SKM-1 (cell line): ENCODE measurements at regions not wholly inside any gene's neighbourhood (a gene's known extent, or its start where the extent isn't known, plus 50 kb on each side); places are given as distances from the start of the nearest gene placed in this dataset.
"Not testable (repeated sequence)": the region's sequence is repeated elsewhere in the genome, so short reads cannot be mapped to it uniquely, and the experiment has no call there.

Experiments
- DNase-seq: peaks from one replicate; lab custom pipeline; 2025; ENCODE audit not compliant: unreplicated experiment; lab: John Stamatoyannopoulos, UW

DNA sequence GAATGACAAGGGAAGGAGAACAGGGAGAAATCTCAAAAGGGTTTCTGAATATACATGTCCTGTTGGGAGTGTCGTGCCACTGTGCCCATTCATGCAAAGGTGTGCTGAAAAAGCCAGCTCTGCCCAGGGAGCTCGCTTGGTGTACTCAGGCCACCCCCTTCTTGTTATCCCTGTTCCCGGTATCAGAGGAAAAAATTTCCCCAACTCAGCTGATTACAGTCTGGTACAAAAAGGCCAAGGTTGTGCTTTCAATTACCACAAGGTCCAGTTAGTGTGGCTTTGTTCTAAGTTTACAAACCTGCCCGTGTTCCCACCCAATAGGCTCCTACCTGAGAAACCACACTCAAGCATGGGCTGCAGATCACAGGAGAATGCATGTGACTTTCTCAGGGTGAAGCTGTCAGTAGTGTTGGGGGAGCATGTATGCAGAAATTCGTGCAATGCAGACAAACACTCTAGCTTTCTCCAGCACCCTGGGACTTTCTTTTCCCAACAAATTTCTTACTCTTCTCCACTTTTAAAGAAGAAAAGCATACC lies 648.5 kb downstream of the NR2F2 start:
- no peak for DNase-seq

DNA sequence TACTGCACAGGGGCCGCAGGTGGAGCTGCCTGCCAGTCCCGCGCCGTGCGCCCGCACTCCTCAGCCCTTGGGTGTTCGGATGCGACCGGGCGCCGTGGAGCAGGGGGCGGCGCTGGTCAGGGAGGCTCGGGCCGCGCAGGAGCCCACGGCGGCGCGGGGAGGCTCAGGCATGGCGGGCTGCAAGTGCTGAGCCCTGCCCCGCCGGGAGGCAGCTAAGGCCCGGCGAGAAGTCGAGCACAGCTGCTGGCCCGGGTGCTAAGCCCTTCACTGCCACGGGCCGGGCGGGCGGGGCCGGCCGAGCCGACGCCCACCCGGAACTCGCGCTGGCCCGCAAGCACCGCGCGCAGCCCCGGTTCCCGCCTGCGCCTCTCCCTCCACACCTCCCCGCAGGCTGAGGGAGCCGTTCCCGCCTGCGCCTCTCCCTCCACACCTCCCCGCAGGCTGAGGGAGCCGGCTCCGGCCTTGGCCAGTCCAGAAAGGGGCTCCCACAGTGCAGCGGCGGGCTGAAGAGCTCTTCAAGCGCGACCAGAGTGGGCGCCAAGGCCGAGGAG lies 653.7 kb downstream of the NR2F2 start:
- DNase-seq, result not testable (repeated sequence)

DNA sequence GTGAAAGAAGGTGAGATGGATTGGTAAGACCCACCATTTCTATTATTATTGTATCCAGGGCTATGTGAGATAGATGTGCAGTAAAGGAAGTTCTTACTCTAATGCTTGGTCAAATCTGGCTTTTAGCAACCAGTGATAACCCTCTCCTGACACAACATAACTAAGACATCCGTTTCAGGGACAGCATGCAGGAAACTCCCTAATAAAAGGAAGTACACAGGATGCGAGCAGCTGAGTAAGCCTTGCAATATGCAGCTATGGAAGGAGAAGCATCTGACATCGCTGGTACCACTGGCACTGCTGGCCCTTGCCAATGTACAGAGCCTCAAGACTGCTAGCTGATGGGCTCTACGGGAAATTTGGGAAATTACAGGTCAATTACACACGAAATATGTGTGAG lies 662.3 kb downstream of the NR2F2 start:
- no peak for DNase-seq

DNA sequence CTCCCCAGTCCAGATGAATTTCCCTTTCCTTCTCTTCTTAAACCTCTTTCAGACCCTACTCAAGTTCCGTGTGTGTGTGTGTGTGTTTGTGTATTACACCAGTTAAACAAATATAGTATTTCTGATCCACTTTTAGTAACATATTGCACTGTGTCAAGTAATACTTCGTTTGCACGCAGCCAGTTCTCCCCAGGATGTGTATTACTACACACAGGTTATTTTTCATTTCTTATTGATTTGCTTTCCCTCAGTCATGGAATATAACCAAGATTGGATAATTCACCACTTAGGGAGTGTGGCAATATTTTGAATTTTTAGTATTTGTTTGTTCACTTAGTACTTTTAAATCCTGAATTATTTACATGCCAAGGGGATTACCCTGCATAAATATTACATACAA lies 667.0 kb downstream of the NR2F2 start:
- DNase-seq, result no peak

DNA sequence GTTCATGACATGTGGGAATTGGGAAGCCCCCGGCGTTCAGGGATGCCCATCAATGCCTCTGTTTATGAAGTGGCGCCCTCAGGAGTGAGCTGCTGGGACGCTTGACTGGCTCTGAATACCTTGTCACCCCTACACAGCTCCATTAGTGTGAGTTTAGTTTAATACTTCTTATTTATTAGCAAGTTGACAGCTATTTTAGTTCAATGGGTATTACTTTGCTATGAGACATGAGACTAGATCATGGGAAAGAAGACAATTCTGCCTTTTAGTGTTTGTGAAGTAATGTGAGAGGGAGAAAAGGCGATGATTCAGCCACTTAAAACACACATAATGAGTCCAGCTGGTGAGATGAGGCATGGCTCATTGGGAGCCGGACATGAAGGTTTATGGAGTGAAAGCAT lies 678.5 kb downstream of the NR2F2 start:
- DNase-seq, result no peak

DNA sequence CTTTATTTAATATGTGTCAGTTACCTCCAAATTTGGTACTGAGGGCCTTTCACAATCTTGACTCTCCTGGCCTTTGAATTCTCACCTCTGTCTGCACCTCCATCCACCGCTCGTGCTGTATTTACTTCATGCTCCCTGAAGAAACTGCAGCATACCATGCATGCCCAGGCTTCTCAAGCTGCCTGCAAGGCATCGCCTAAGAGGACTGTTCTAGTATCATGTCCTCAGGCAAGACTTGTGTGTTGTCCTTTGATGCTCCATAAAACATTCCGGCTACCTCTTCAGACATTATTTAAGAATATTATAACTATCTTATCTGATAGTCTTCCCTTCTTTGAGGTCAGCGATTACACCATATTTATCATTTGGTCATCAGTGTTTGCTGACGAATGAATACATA lies 682.5 kb downstream of the NR2F2 start:
- DNase-seq, result no peak

DNA sequence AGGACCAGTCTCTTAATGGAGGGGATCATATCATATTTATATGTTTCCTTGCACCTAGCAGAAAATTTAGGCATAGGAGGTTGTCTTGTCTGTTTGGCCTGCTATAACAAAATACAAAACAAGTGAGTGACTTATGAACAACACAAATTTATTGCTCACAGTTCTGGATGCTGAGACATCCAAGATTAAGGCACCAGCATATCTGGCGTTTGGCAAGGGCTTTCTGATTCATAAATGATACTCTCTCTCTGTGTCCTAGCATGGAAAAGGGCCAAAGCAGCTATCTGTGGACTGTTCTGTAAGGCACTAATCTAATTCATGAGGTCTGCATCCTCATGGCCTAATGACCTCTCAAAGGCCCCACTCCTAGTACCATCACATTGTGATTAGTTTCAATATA lies 683.0 kb downstream of the NR2F2 start:
- DNase-seq, result no peak

DNA sequence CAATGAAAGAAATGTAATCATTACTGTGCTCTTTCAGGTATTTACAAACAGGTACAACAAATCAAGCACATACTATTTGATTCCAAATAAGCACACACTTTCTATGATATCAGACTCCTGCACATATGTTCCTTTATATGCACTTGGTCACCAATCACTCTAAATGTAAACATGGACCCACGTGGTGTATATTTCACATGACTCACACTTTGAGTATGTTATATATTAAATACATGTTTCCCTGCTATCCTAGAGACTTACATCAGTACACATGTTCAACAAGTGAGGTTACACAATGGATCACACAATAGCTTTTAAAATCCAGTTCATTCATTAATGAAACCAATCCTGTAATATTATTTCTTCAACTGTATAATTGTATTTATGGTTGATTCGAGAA lies 683.5 kb downstream of the NR2F2 start:
- DNase-seq, result no peak

DNA sequence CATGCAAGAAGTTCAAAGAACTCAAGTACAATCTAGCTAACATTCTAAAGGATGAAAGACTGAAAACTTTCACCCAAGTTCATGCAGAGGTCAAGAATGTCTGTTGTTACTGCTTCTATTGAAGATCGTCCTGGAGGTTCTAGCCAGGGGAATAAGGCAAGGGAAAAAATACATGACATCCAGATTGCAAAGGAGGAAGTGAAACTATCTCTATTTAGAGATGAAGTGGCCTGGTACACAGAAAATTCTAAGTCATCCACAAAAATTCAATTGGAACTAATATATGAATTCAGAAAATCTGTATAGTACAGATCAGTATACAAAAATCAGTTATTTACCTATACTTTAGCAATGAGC lies 693.0 kb downstream of the NR2F2 start:
- peak; percentile 3 for DNase-seq

DNA sequence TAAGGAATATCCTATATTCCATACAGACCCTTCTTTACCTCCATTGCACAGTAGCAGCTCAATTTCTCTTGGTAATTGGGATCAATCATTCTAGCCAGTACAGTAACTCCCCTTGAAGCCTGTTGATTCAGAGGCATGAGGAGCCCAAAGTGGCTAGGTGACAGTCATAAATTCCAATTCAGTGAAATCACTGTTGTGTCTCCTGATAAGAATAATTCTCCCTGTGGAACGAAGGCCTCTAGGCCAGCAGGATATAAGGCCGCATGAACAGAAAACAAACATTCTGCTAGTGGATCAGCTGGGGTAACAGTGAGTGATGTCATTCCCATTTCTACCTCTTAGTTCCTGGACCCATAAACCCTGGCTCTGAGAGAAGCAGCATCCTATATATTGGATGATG lies 696.3 kb downstream of the NR2F2 start:
- DNase-seq, result no peak

DNA sequence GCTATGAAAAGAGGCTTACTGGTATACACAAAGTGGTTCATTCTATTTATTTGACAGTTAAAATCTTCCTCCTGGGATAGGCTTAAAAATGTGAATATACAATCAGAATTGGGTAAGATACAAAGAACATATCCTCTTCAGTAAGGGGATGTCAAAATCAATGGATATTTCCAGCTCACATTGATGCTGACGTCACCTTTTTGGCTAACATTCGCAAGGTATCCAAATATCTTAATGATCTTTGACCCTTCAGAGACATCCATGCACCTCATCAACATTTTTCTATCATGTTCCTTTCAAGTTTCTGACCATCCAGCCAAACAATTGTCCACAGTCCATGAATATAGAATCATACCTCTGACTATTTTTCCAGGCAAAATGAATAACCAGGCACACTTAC lies 697.3 kb downstream of the NR2F2 start:
- no peak for DNase-seq

DNA sequence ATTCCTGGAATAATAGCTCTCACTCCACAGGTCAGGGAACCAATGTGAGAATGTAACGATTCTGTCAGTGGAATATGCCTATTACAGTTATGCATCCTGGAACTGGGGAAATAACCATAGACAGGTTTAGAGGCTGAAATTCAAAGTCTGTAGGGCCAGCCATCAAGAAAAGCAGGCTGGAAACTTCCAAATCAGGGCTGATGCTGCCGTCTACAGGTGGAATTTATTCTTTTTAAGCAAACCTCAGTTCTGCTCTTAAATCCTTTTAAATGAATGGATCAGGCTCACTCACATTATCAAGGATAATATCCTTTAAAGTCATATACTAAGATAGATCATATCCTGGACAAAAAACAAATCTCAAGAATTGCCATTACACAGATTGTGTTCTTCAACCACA lies 699.8 kb downstream of the NR2F2 start:
- DNase-seq, result no peak

DNA sequence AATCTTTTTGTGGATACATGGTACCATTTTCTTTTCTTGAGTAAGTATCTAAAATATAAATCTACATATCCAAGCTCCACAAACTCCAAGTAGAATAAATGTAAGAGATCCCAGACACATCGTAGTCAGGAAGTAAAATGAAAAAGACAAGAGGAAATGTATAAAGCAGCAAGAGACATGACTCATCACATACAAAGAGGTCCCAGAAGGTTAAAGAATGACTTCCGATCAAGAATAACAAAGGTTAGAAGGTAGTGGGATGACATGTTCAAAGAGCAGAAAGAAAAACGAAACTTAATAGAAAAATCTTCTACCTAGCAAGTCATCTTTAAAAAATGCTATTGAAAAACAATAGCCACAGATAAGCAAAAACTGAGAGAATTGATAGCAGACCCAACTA lies 705.8 kb downstream of the NR2F2 start:
- no peak for DNase-seq

DNA sequence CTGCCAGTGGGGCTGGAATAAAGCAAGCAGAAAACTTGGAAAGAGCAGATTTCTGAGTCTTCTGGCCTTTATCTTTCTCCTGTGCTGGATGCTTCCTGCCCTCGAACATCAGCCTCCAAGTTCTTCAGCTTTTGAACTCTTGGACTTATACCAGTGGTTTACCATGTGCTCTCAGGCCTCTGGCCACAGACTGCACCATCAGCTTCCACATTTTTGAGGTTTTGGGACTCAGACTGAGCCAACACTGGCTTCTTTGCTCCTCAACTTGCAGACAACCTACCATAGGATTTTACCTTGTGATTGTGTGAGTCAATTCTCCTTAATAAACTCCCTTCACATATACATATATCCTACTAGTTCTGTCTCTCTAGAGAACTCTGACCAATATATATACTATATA lies 706.6 kb downstream of the NR2F2 start:
- DNase-seq, result no peak

DNA sequence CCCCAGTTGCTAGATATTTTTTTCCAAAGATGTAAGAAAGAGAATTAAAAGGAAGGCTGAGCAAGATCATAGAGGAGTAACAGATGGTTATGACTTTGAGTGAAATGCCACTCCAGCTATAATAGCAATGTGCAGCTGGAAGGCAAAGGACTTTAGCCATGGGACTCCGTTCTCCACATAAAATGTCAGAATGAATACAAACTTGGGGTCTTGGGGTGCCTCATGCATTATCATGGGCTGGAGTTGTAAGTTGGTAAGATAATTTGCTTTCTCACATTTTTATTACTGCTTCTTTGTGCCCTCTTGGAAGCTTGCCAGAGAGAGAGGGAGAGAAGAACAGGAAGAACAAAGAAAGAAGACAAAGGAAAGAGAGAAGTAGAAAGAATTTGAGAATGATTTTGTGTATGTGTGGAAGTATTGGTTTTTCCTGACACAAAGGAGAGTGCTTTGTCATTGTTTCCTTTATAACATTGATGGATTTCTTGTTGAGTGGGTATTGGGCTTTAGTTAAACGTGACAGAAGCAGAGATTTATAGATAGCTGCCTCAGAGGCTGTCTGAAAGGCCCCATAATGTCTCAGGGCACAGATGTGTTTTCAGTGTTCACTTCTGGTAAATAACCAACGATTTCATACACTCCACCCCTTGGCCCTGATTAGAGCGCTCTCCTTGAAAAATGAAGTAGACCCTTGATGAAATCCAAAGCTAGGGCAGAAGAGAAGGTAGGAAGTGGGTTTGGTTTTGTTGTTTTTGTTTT lies 715.3 kb downstream of the NR2F2 start:
- DNase-seq, result no peak

DNA sequence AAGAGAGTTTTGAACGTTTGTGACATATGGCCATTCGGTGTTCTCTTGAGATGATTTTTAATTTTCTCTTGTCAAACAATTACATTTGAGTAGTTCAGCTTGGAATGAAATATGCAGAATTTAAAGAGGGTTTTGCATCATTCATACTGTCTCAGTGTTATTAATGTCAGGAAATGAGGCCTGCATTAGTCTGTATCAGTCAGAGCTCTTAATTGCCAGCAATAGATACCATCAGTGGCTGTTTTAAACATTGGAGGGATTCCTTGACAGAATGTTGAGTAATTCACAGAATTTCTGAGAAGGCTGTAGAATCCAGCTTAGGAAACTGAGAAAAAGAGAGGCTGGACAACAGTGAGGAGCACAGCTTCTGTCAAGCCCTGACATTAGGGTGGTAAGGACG lies 722.0 kb downstream of the NR2F2 start:
- no peak for DNase-seq

DNA sequence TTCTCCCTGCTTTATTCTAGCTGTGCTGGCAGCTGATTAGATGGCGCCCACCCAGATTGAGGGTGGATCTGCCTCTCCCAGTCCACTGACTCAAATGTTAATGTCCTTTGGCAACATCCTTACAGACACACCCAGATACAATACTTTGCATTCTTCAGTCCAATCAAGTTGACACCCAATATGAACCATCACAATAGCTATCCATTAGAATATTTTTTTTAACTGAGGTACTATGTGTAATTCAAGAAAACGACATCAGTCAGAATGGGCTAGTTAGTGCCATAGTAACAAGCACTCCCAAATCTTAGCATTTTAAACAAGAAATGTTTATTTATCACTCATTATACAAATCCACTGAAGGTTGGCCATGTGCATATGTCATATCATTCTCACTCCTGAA lies 723.1 kb downstream of the NR2F2 start:
- no peak for DNase-seq

DNA sequence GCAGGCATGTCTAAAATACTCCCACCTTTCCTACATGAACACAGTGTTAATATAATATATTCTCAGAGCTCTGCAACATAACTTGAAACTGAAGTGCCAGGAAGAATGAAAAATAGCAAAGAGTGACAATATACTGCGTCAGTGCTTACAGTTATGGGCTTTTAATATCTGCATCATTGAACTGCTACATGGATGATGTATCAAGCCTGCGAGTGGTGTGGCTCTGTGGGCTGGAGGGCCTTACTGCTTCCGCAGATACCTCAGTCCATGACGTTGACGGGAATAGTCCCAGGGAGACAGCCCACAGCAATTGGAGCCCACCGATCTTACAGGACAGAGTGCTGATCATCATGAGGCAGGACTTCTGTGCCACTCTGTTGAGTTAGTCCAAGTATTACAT lies 727.0 kb downstream of the NR2F2 start:
- DNase-seq, result no peak

DNA sequence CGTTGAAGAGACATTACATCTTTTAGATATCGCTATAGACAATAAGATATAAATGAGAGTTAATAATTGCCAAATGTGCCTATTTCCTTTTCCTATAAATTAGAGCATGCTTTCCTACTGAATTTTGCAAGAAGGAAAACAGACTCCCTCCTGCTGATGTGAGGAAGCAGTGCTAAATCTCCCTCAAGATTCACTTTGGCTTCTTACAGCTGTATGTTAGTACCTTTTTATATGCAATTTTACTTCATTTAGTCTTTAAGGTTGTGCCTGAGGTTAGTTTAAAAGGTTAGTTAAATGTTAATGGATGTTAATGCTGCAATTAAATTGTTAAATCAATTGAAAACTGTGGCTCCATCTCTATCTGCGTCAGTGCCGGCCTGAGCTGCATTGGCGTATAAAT lies 728.8 kb downstream of the NR2F2 start:
- no peak for DNase-seq

DNA sequence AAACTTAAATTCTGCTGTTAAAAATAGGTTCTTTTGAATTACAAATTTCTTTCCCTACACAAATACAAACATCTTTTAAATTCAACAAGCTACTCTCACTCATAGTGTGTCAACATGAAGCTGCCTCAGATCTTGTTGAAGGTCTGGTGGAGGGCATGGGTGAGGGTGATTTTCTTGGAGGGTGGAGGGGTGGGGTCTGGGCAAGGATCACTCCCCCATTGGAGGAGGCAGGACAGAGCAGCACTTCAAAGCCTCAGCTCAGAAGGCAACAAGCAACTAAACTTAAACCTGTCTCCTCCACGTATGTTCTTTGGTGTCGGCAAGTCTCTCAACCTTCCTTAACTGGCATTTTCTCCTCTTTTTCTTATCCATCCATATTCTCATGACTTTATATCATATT lies 730.9 kb downstream of the NR2F2 start:
- DNase-seq, result no peak

DNA sequence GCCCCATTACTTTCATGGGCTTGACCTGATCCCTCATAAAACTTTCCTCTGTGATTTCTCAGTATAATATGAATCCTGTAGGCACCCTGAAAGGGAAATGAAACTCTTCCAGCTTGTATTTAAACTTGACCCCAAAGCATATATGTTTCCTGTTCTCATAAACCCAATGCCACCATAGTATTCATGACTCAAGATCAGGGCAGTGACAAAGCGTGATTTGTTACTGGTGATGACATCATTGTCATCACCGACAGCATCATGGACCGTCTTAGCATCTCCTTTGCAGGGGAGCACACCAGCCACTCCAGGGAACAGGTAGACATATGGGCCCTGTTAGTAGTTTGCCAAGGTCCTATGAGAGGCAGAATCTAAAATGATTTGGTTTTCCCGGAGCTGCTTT lies 741.2 kb downstream of the NR2F2 start:
- no peak for DNase-seq

DNA sequence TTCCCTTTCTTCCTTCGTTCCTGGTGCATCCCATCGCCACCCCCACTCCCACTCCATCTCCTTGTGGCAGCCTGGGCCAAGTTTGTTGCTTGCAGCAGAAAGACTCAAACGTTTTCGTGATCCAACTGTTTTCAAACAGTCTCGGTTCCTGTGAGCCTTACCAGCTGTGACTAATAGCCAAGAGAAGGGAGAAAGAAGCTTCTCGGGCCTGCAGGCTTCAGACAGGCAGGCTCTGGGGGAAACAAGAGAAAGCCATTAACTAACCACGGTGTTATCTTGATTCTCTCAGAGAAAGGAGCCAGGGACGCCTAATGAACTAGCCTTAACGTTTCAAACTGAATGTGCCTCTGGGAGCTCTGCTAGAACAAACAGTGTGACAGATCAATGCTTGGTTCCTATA lies 742.0 kb downstream of the NR2F2 start:
- DNase-seq, result no peak

DNA sequence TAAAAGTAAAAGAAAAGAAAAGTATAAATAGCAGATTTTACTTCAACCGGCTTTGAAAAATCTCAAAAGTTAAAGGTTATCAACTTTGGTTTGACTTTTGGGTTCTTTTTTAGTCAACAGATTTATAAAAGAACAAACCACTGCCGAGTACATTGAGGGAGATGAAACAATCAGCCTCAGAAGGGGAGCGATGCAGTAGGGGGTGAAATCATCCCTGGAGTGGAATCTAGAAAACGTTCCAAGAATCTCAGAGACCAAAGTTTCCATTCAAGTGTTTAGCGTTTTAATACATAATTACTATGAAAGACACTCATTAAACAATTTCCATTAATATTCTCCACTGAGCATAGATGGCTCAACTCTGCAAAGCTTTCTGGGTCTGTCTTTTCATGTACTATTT lies 745.5 kb downstream of the NR2F2 start:
- DNase-seq, result no peak
